GM23248 (cell line): ENCODE measurements at regions not wholly inside any gene's neighbourhood (a gene's known extent, or its start where the extent isn't known, plus 50 kb on each side); places are given as distances from the start of the nearest gene placed in this dataset.

Experiments used
- EZH2 ChIP-seq: fragments of 200-600 bp; sonication (generic); IDR thresholded peaks from 2 replicates; pipeline ENCODE4 v1.6.1; 2018; ENCODE audit warnings: antibody characterized with exemption, mild to moderate bottlenecking; ENCODE audit not compliant: insufficient read depth, poor library complexity, severe bottlenecking
- EZH2phosphoT487 ChIP-seq: fragments of 200-600 bp; sonication (generic); IDR thresholded peaks from 2 replicates; pipeline ENCODE4 v1.6.1; 2018; ENCODE audit warnings: antibody characterized with exemption, moderate library complexity, mild to moderate bottlenecking, low read depth; ENCODE audit not compliant: insufficient read depth

GRCh38 chr9:1434052-1434767 is 384.1 kb downstream of the DMRT2 start:
- TF ChIP-seq EZH2phosphoT487: no peak
- no peak for TF ChIP-seq EZH2
